ENCODE measurements at regions not wholly inside any gene's neighbourhood (a gene's known extent, or its start where the extent isn't known, plus 50 kb on each side); places are given as distances from the start of the nearest gene placed in this dataset.

DNA sequence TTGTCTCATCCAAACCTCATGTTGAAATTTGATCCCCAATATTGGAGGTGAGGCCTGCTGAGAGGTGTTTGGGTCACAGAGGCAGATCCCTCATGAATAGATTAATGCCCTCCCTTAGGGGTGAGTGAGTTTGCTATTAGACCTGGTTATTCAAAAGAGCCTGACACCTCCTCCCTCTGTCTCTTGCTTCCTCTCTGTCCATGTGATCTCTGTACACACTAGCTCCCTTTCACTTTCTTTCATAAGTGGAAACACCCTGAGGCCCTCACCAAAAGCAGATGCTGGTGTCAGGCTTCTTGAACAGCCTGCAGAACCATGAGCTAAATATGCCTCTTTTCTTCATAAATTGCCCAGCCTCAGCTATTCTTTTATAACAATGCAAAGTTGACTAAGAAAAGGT is 447.1 kb downstream of the MDFIC start:
- TF ChIP-seq, protein P1, sequence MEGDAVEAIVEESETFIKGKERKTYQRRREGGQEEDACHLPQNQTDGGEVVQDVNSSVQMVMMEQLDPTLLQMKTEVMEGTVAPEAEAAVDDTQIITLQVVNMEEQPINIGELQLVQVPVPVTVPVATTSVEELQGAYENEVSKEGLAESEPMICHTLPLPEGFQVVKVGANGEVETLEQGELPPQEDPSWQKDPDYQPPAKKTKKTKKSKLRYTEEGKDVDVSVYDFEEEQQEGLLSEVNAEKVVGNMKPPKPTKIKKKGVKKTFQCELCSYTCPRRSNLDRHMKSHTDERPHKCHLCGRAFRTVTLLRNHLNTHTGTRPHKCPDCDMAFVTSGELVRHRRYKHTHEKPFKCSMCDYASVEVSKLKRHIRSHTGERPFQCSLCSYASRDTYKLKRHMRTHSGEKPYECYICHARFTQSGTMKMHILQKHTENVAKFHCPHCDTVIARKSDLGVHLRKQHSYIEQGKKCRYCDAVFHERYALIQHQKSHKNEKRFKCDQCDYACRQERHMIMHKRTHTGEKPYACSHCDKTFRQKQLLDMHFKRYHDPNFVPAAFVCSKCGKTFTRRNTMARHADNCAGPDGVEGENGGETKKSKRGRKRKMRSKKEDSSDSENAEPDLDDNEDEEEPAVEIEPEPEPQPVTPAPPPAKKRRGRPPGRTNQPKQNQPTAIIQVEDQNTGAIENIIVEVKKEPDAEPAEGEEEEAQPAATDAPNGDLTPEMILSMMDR (IDR thresholded peaks at IDR 0.05; ENCODE audit: extremely low read depth in 1 of 2, insufficient read depth in 1 of 2, low read depth in 1 of 2, low read length in 2 of 2) = no peak
- no peak for TF ChIP-seq FOS (IDR thresholded peaks at IDR 0.05; ENCODE audit: borderline replicate concordance, insufficient read depth, low read length)
- no peak for TF ChIP-seq POLR2AphosphoS5 (IDR thresholded peaks at IDR 0.05; ENCODE audit: insufficient read depth, low read depth, low read length)
- TF ChIP-seq POLR2A (IDR thresholded peaks at IDR 0.05; ENCODE audit: low read depth, low read length) = no peak
- TF ChIP-seq, protein P2, sequence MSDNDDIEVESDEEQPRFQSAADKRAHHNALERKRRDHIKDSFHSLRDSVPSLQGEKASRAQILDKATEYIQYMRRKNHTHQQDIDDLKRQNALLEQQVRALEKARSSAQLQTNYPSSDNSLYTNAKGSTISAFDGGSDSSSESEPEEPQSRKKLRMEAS (IDR thresholded peaks at IDR 0.05; ENCODE audit: insufficient read depth, insufficient read length) = no peak

All from endothelial cell of umbilical vein (primary cell).